ENCODE measurements at regions not wholly inside any gene's neighbourhood (a gene's known extent, or its start where the extent isn't known, plus 50 kb on each side); places are given as distances from the start of the nearest gene placed in this dataset.

- no peaks in the 10 kb centered on the region for H3K36me3 Mint-ChIP-seq (ENCODE audit: insufficient read depth, unreplicated experiment)
- BruUV-seq (replicated peaks), result no TSS peak
- no peak for DNase-seq
- no peak overlapping the region for H3K4me3 Mint-ChIP-seq (ENCODE audit: unreplicated experiment)
- no peak overlapping the region for H3K27ac Mint-ChIP-seq (ENCODE audit: unreplicated experiment)
- Histone ChIP-seq H3K9me3 (no peaks in the 10 kb centered on the region), H3K36me3 (ENCODE audit: control insufficient read depth, insufficient read depth, low read length) (no peaks in the 10 kb centered on the region), H3K4me3 (ENCODE audit: low read depth, low read length) (no peak overlapping the region), H3K4me1 (no peaks in the 10 kb centered on the region), H3K27me3 (replicated peaks; ENCODE audit: control insufficient read depth, insufficient read depth, low read length) (no peaks in the 10 kb centered on the region)
- H3K9me3 Mint-ChIP-seq (ENCODE audit: unreplicated experiment), result no peaks in the 10 kb centered on the region
- TF ChIP-seq CTCF (IDR thresholded peaks at IDR 0.05; ENCODE audit: insufficient read depth in 1 of 2, low read depth in 1 of 2, low read length in 1 of 2, severe bottlenecking in 1 of 2, unreplicated experiment in 1 of 2), result no peak
- no peaks in the 10 kb centered on the region for H3K27me3 Mint-ChIP-seq (ENCODE audit: insufficient read depth, unreplicated experiment)
- intact Hi-C loops (cut with micrococcal nuclease; ENCODE audit: unreplicated experiment), result no loop called here
- no peaks in the 10 kb centered on the region for H3K4me1 Mint-ChIP-seq (ENCODE audit: low read depth, unreplicated experiment)
- ChIA-PET CTCF (no interaction called here), POLR2A (no interaction called here)
These were observed 386.8 kb downstream of the PTH2R start for GRCh38 chr2:208793434-208793833.

GRCh38 chr2:208794288-208794975 is 387.8 kb downstream of the PTH2R start:
- no peak for DNase-seq
- Mint-ChIP-seq H3K36me3 (ENCODE audit: insufficient read depth, unreplicated experiment) (no peaks in the 10 kb centered on the region), H3K9me3 (ENCODE audit: unreplicated experiment) (no peaks in the 10 kb centered on the region), H3K4me1 (ENCODE audit: low read depth, unreplicated experiment) (no peaks in the 10 kb centered on the region), H3K27me3 (ENCODE audit: insufficient read depth, unreplicated experiment) (no peaks in the 10 kb centered on the region), H3K4me3 (ENCODE audit: unreplicated experiment) (no peak overlapping the region), H3K27ac (ENCODE audit: unreplicated experiment) (no peak overlapping the region)
- BruUV-seq (replicated peaks), result no TSS peak
- ChIA-PET CTCF (no interaction called here), POLR2A (no interaction called here)
- TF ChIP-seq CTCF (IDR thresholded peaks at IDR 0.05; ENCODE audit: insufficient read depth in 1 of 2, low read depth in 1 of 2, low read length in 1 of 2, severe bottlenecking in 1 of 2, unreplicated experiment in 1 of 2), result no peak
- H3K27me3 ChIP-seq (replicated peaks; ENCODE audit: control insufficient read depth, insufficient read depth, low read length), result no peaks in the 10 kb centered on the region
- H3K36me3 ChIP-seq (ENCODE audit: control insufficient read depth, insufficient read depth, low read length), result no peaks in the 10 kb centered on the region
- no peak overlapping the region for H3K4me3 ChIP-seq (ENCODE audit: low read depth, low read length)
- H3K4me1 ChIP-seq, result no peaks in the 10 kb centered on the region
- H3K9me3 ChIP-seq, result no peaks in the 10 kb centered on the region
- intact Hi-C loops (cut with micrococcal nuclease; ENCODE audit: unreplicated experiment), result no loop called here

GRCh38 chr2:208798698-208799097 is 392.1 kb downstream of the PTH2R start:
- no peak for TF ChIP-seq CTCF (IDR thresholded peaks at IDR 0.05; ENCODE audit: insufficient read depth in 1 of 2, low read depth in 1 of 2, low read length in 1 of 2, severe bottlenecking in 1 of 2, unreplicated experiment in 1 of 2)
- no peaks in the 10 kb centered on the region for H3K27me3 Mint-ChIP-seq (ENCODE audit: insufficient read depth, unreplicated experiment)
- CTCF ChIA-PET, result no interaction called here
- intact Hi-C loops (cut with micrococcal nuclease; ENCODE audit: unreplicated experiment), result no loop called here
- no peak overlapping the region for H3K27ac Mint-ChIP-seq (ENCODE audit: unreplicated experiment)
- no peaks in the 10 kb centered on the region for H3K9me3 Mint-ChIP-seq (ENCODE audit: unreplicated experiment)
- no peak overlapping the region for H3K4me3 Mint-ChIP-seq (ENCODE audit: unreplicated experiment)
- no peaks in the 10 kb centered on the region for H3K4me1 ChIP-seq
- H3K27me3 ChIP-seq (replicated peaks; ENCODE audit: control insufficient read depth, insufficient read depth, low read length), result no peaks in the 10 kb centered on the region
- H3K36me3 ChIP-seq (ENCODE audit: control insufficient read depth, insufficient read depth, low read length), result no peaks in the 10 kb centered on the region
- no peaks in the 10 kb centered on the region for H3K9me3 ChIP-seq
- DNase-seq, result no peak
- POLR2A ChIA-PET, result no interaction called here
- H3K4me3 ChIP-seq (ENCODE audit: low read depth, low read length), result no peak overlapping the region
- BruUV-seq (replicated peaks), result no TSS peak
- no peaks in the 10 kb centered on the region for H3K36me3 Mint-ChIP-seq (ENCODE audit: insufficient read depth, unreplicated experiment)
- H3K4me1 Mint-ChIP-seq (ENCODE audit: low read depth, unreplicated experiment), result no peaks in the 10 kb centered on the region
